ENCODE measurements at regions not wholly inside any gene's neighbourhood (a gene's known extent, or its start where the extent isn't known, plus 50 kb on each side); places are given as distances from the start of the nearest gene placed in this dataset.

DNA sequence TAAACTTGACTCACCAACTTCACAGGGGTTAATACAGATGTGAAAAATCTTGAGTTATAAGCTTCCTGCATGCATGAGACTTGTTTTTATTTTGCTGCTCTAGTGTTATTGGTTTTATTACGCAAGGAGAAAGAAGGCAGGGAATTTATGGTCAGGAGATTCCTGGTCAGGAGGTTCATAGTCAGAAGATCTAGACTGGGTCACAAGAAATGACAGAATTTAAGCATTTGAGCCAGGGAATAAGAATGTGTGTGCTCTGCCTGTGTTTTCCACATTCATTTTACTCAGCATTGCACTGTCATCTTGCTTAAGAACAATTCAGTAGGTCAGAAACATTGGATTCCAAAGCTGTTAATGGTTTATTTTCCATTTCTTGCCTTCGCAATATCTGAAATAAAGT is 2522.1 kb downstream of the ARAP2 start:
- no peak overlapping the region for H3K4me2 ChIP-seq (ENCODE audit: insufficient read depth in 1 of 2, low read depth in 2 of 2, low read length in 2 of 2)
- H3K36me3 ChIP-seq (ENCODE audit: control insufficient read depth in 2 of 4, insufficient read depth in 4 of 4, low read length in 3 of 4), result no peaks in the 10 kb centered on the region
- no peak overlapping the region for H2BK12ac ChIP-seq (ENCODE audit: low read depth, low read length)
- H2BK120ac ChIP-seq (replicated peaks; ENCODE audit: low read depth, low read length), result no peak overlapping the region
- no peaks in the 10 kb centered on the region for H3K27me3 ChIP-seq (replicated peaks in 1 of 4; ENCODE audit: control insufficient read depth in 3 of 4, extremely low read depth in 1 of 4, insufficient read depth in 3 of 4, low read length in 3 of 4)
- H3K9me3 ChIP-seq (ENCODE audit: insufficient read depth in 2 of 2, low read depth in 1 of 2, low read length in 1 of 2), result no peaks in the 10 kb centered on the region
- H4K20me1 ChIP-seq (replicated peaks in 1 of 2; ENCODE audit: control insufficient read depth in 1 of 2, insufficient read depth in 2 of 2, low read length in 2 of 2), result no peaks in the 10 kb centered on the region
- H3K23me2 ChIP-seq (ENCODE audit: low read depth, low read length), result no peaks in the 10 kb centered on the region
- H3K23ac ChIP-seq (ENCODE audit: insufficient read length), result no peak overlapping the region
- no peak overlapping the region for H4K8ac ChIP-seq (ENCODE audit: extremely low read depth, insufficient read depth, low read length)
- no peak for FAIRE-seq
- H3K56ac ChIP-seq (replicated peaks; ENCODE audit: insufficient read length, low read depth, low read length), result no peak overlapping the region
- no peak for TF ChIP-seq ASH2L (IDR thresholded peaks at IDR 0.05; ENCODE audit: low read length)
- TF ChIP-seq JUN (IDR thresholded peaks at IDR 0.05; ENCODE audit: low read depth, low read length), result no peak
- no peak for TF ChIP-seq JUND (IDR thresholded peaks at IDR 0.05; ENCODE audit: low read length)
- no peak for TF ChIP-seq SP2 (IDR thresholded peaks at IDR 0.05; ENCODE audit: low read length)
- TF ChIP-seq ATF3 (IDR thresholded peaks at IDR 0.05; ENCODE audit: insufficient read depth, low read depth, low read length), result no peak
- TF ChIP-seq SRF (IDR thresholded peaks at IDR 0.05; ENCODE audit: low read depth, low read length), result no peak
- no peak for TF ChIP-seq RFX5 (IDR thresholded peaks at IDR 0.05; ENCODE audit: borderline replicate concordance, low read depth, low read length)
- no peak for TF ChIP-seq ATF2 (IDR thresholded peaks at IDR 0.05; ENCODE audit: low read length)
- H3K27ac ChIP-seq (ENCODE audit: low read depth, low read length), result no peak overlapping the region
- H3K4me3 ChIP-seq (ENCODE audit: extremely low read depth in 1 of 4, insufficient read depth in 2 of 4, low read depth in 3 of 4, low read length in 4 of 4), result no peak overlapping the region
- no peak overlapping the region for H2BK5ac ChIP-seq (ENCODE audit: low read depth, low read length)
- H4K91ac ChIP-seq (replicated peaks; ENCODE audit: insufficient read length, low read length), result no peak overlapping the region
- no peak overlapping the region for H4K5ac ChIP-seq (ENCODE audit: insufficient read length, low read depth, low read length)
- H3K4me1 ChIP-seq (replicated peaks in 1 of 4; ENCODE audit: control insufficient read depth in 3 of 4, insufficient read depth in 4 of 4, low read length in 3 of 4), result no peaks in the 10 kb centered on the region
- DNase-seq (ENCODE audit: low read depth in 1 of 2, low spot score in 2 of 2), result no peak
- H3K79me2 ChIP-seq (ENCODE audit: control insufficient read depth in 1 of 2, insufficient read depth in 2 of 2, low read length in 2 of 2), result no peaks in the 10 kb centered on the region
- H2AK5ac ChIP-seq (ENCODE audit: low read depth, low read length), result no peak overlapping the region
- no peak overlapping the region for H3K18ac ChIP-seq (ENCODE audit: extremely low read depth, low read length)
- H3K4ac ChIP-seq (replicated peaks; ENCODE audit: insufficient read length, low read depth, low read length), result no peak overlapping the region
- no peak overlapping the region for H3K14ac ChIP-seq (ENCODE audit: insufficient read length)
- CTCF ChIA-PET (ENCODE audit: partially characterized antibody), result interaction anchor here (1.5 kb wide), 1 partner anchor 9 kb away, joined by 4 read pairs; no protein-coding TSS in a partner anchor
- 95% methylated on average over 2 of the region's 2 CpGs; no CpG with 5 or more reads in 1 of the 2 experiments for WGBS, 2 experiments (ENCODE audit: extremely low coverage in 1 of 2, insufficient coverage in 1 of 2, insufficient read length in 1 of 2, insufficient replicate concordance in 2 of 2, low coverage in 1 of 2, low lambda C conversion rate in 2 of 2, missing lambda C conversion rate in 1 of 2)
- no peak overlapping the region for H3K9ac ChIP-seq (replicated peaks in 1 of 4; ENCODE audit: extremely low read depth in 1 of 4, low read depth in 3 of 4, low read length in 3 of 4)
- no peak overlapping the region for H2AFZ ChIP-seq (ENCODE audit: low read length)
- POLR2A ChIA-PET (ENCODE audit: partially characterized antibody), result no interaction called here
- no peaks in the 10 kb centered on the region for H3K79me1 ChIP-seq (ENCODE audit: low read depth, low read length)
- no peak overlapping the region for H2BK15ac ChIP-seq (ENCODE audit: low read length)
- H2BK20ac ChIP-seq (ENCODE audit: low read length), result no peak overlapping the region
